ENCODE measurements at regions not wholly inside any gene's neighbourhood (a gene's known extent, or its start where the extent isn't known, plus 50 kb on each side); places are given as distances from the start of the nearest gene placed in this dataset.
A peak's percentile ranks its signal among the peaks of the same experiment; 100 is the strongest.

- no peak for DNase-seq
Measured at GRCh38 chr10:6919077-6919476, 339.0 kb upstream of the PRKCQ start.

- peak; percentile 53 for DNase-seq
Measured at GRCh38 chr10:6918305-6918704, 338.2 kb upstream of the PRKCQ start.

GRCh38 chr10:6917125-6917524 is 337.0 kb upstream of the PRKCQ start:
- no peak for DNase-seq

GRCh38 chr10:6916601-6917000 is 336.5 kb upstream of the PRKCQ start:
- no peak for DNase-seq

- no peak for DNase-seq
Measured at GRCh38 chr10:6915307-6915706, 335.2 kb upstream of the PRKCQ start.

- no peak for DNase-seq
Measured at GRCh38 chr10:6912929-6913328, 332.9 kb upstream of the PRKCQ start.

- DNase-seq = no peak
Measured at GRCh38 chr10:6912424-6912823, 332.3 kb upstream of the PRKCQ start.

- DNase-seq = no peak
Measured at GRCh38 chr10:6912021-6912420, 331.9 kb upstream of the PRKCQ start.

GRCh38 chr10:6909905-6910560 is 330.0 kb upstream of the PRKCQ start:
- no peak for DNase-seq

- no peak for DNase-seq
Measured at GRCh38 chr10:6907877-6908530, 327.9 kb upstream of the PRKCQ start.

GRCh38 chr10:6894405-6894804 is 314.3 kb upstream of the PRKCQ start:
- no peak for DNase-seq

GRCh38 chr10:6892864-6893263 is 312.8 kb upstream of the PRKCQ start:
- DNase-seq = no peak

- DNase-seq = no peak
Measured at GRCh38 chr10:6891924-6892323, 311.8 kb upstream of the PRKCQ start.

- DNase-seq = no peak
Measured at GRCh38 chr10:6889718-6890117, 309.6 kb upstream of the PRKCQ start.

- DNase-seq = no peak
Measured at GRCh38 chr10:6888434-6888833, 308.4 kb upstream of the PRKCQ start.

- DNase-seq = no peak
Measured at GRCh38 chr10:6885284-6885683, 305.2 kb upstream of the PRKCQ start.

- no peak for DNase-seq
Measured at GRCh38 chr10:6881987-6882386, 301.9 kb upstream of the PRKCQ start.

- DNase-seq = no peak
Measured at GRCh38 chr10:6877722-6878392, 297.8 kb upstream of the PRKCQ start.

- DNase-seq = no peak
Measured at GRCh38 chr10:6877336-6877721, 297.3 kb upstream of the PRKCQ start.

- no peak for DNase-seq
Measured at GRCh38 chr10:6875269-6875865, 295.3 kb upstream of the PRKCQ start.

GRCh38 chr10:6871128-6871527 is 291.1 kb upstream of the PRKCQ start:
- no peak for DNase-seq

- DNase-seq = no peak
Measured at GRCh38 chr10:6868036-6868725, 288.1 kb upstream of the PRKCQ start.

- DNase-seq = no peak
Measured at GRCh38 chr10:6866757-6867156, 286.7 kb upstream of the PRKCQ start.
